OCI-LY3 (cell line): ENCODE measurements at regions not wholly inside any gene's neighbourhood (a gene's known extent, or its start where the extent isn't known, plus 50 kb on each side); places are given as distances from the start of the nearest gene placed in this dataset.
"Not testable (repeated sequence)": the region's sequence is repeated elsewhere in the genome, so short reads cannot be mapped to it uniquely, and the experiment has no call there.

ENCODE experiments used
- EZH2phosphoT487 ChIP-seq: fragments of 200-600 bp; shearing (Covaris generic); IDR thresholded peaks from 2 replicates; pipeline ENCODE4 v1.6.1; 2018; ENCODE audit warnings: antibody characterized with exemption, mixed run types, low read depth
- TF ChIP-seq, protein P1 (sequence below): fragments of 200-600, 300-600 bp; sonication (generic); IDR thresholded peaks from 2 replicates; pipeline ENCODE4 v1.5.1; 2014; ENCODE audit warnings: antibody characterized with exemption, low read length, low read depth

DNA sequence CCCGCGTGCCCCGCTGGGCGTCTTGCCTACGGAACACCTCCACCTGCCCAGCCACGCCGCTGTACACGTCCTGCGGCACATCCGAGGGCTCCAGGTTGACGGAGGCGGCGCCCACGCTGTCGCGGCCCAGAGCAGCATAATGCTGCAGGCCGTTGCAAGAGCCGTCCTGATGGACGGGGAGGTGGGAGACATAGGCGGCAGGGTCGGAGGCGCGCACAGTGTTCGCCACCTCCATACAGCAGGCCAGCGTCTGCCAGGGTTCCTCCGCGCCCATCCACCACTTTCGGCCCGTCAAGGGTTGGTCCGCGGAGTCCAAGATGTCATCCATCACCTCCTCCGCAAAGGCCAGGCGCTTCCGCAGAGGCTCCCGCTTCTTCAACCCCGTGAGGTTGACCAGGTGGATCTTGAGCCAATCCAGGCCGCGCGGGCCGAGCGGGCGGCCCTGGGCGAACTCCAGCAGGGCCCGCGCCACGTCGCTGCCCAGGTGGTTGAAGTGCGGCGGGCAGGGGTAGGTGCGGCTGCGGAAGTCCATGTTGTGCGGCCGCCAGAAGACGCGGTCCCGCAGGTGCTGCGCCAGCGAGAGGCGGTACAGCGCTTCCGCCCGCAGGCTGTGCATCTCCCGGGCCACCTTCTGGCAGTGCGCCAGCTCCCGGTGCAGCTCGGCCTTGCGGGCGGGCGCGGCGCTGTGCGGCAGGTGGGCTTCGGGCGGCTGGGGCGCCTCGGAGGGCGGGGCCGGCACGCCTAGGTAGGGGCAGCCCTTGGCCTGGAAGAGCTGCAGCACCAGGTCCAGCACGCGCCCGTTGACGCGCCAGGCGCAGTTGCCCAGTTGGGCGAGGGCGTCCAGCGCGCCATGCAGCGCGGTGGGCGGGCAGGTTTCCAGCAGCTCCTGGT is 72.9 kb upstream of the MED13 start:
- TF ChIP-seq, protein P1, sequence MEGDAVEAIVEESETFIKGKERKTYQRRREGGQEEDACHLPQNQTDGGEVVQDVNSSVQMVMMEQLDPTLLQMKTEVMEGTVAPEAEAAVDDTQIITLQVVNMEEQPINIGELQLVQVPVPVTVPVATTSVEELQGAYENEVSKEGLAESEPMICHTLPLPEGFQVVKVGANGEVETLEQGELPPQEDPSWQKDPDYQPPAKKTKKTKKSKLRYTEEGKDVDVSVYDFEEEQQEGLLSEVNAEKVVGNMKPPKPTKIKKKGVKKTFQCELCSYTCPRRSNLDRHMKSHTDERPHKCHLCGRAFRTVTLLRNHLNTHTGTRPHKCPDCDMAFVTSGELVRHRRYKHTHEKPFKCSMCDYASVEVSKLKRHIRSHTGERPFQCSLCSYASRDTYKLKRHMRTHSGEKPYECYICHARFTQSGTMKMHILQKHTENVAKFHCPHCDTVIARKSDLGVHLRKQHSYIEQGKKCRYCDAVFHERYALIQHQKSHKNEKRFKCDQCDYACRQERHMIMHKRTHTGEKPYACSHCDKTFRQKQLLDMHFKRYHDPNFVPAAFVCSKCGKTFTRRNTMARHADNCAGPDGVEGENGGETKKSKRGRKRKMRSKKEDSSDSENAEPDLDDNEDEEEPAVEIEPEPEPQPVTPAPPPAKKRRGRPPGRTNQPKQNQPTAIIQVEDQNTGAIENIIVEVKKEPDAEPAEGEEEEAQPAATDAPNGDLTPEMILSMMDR: not testable (repeated sequence)
- not testable (repeated sequence) for TF ChIP-seq EZH2phosphoT487
